ENCODE measurements at regions not wholly inside any gene's neighbourhood (a gene's known extent, or its start where the extent isn't known, plus 50 kb on each side); places are given as distances from the start of the nearest gene placed in this dataset.

DNA sequence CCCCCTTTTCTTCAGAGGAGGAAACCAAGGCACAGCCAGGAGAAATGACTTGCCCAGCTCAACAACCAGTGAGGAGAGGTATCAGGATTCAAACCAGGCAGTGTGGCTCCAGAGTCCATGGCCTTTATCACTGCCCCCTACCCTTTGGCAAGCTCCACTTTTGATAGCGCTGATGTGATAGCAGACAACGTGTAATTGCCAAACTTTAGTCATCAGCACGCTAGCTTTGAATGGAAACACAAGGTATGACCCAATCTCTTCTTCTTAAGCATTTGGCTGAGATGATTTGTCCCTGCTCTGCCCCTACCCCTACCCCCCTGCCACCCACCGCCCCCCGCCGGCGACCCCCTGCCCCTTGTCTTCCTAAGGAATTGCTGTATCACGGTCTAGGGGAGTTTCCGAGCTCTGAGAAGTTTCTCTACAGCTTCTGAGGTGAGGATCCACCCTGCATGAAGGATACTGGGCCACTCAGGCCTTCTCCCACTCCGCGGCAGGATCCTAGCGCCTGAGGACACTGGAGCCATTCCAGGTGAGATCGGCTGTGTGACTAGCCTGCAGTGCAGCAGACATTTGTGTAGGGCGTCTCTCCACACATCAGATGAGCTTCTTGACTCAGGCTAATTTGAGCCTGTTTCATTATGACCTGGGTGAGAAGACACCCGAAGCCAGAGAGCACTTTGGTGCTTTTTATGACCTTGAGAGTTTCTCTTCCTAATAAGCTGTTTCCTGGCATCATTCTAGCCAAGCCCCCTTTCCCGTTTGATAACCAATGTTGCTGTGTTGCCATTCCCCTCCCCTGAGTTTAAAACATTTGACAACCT lies 75.1 kb upstream of the MAP4K4 start:
- H3K9me3 ChIP-seq (ENCODE audit: severe bottlenecking) = no peaks in the 10 kb centered on the region
- no peaks in the 10 kb centered on the region for H3K27me3 ChIP-seq (ENCODE audit: insufficient read depth, low read depth, severe bottlenecking)
- H3K4me3 ChIP-seq (ENCODE audit: low read depth, low read length) = no peak overlapping the region
- DNase-seq = no peak
- no peaks in the 10 kb centered on the region for H3K36me3 ChIP-seq
- TF ChIP-seq, protein P1, sequence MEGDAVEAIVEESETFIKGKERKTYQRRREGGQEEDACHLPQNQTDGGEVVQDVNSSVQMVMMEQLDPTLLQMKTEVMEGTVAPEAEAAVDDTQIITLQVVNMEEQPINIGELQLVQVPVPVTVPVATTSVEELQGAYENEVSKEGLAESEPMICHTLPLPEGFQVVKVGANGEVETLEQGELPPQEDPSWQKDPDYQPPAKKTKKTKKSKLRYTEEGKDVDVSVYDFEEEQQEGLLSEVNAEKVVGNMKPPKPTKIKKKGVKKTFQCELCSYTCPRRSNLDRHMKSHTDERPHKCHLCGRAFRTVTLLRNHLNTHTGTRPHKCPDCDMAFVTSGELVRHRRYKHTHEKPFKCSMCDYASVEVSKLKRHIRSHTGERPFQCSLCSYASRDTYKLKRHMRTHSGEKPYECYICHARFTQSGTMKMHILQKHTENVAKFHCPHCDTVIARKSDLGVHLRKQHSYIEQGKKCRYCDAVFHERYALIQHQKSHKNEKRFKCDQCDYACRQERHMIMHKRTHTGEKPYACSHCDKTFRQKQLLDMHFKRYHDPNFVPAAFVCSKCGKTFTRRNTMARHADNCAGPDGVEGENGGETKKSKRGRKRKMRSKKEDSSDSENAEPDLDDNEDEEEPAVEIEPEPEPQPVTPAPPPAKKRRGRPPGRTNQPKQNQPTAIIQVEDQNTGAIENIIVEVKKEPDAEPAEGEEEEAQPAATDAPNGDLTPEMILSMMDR (IDR thresholded peaks at IDR 0.05; ENCODE audit: low read depth, low read length) = no peak
- no peak overlapping the region for H3K27ac ChIP-seq

- no peak for DNase-seq
- Histone ChIP-seq H3K9me3 (ENCODE audit: severe bottlenecking) (no peaks in the 10 kb centered on the region), H3K36me3 (no peaks in the 10 kb centered on the region), H3K4me3 (ENCODE audit: low read depth, low read length) (no peak overlapping the region), H3K27me3 (ENCODE audit: insufficient read depth, low read depth, severe bottlenecking) (no peaks in the 10 kb centered on the region), H3K27ac (no peak overlapping the region)
- TF ChIP-seq, protein P1 (IDR thresholded peaks at IDR 0.05; ENCODE audit: low read depth, low read length) = no peak
These were observed 78.3 kb upstream of the MAP4K4 start for GRCh38 chr2:101619191-101619591.

GRCh38 chr2:101617796-101618195 lies 79.7 kb upstream of the MAP4K4 start:
- Histone ChIP-seq H3K27ac (no peak overlapping the region), H3K36me3 (no peaks in the 10 kb centered on the region), H3K27me3 (ENCODE audit: insufficient read depth, low read depth, severe bottlenecking) (no peaks in the 10 kb centered on the region), H3K4me3 (ENCODE audit: low read depth, low read length) (no peak overlapping the region), H3K9me3 (ENCODE audit: severe bottlenecking) (no peaks in the 10 kb centered on the region)
- TF ChIP-seq, protein P1 (IDR thresholded peaks at IDR 0.05; ENCODE audit: low read depth, low read length) = no peak
- DNase-seq = no peak

DNA sequence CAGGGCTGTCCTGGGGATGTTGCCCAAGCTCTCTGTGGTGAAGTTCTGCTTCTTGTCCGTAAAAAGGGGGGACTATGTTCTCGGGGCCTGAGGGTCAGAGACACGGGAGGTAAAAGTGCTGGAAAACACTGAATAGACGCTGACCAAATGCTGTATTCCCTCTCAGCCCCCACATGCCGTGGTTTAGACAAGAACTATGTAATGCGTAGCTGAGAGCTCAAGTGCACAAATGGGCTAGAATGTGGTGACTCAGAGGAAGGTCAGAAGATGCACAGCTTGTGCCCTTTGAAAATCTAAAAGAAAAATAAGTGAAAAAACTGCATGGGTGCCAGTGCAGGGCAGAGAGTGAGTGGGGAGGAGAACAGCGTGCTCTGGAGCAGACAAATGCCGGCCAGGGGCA lies 80.3 kb upstream of the MAP4K4 start:
- Histone ChIP-seq H3K4me3 (ENCODE audit: low read depth, low read length) (no peak overlapping the region), H3K27ac (no peak overlapping the region), H3K9me3 (ENCODE audit: severe bottlenecking) (no peaks in the 10 kb centered on the region), H3K36me3 (no peaks in the 10 kb centered on the region), H3K27me3 (ENCODE audit: insufficient read depth, low read depth, severe bottlenecking) (no peaks in the 10 kb centered on the region)
- DNase-seq = no peak
- TF ChIP-seq, protein P1 (IDR thresholded peaks at IDR 0.05; ENCODE audit: low read depth, low read length) = no peak

GRCh38 chr2:101614127-101614759 lies 83.3 kb upstream of the MAP4K4 start:
- no peak overlapping the region for H3K27ac ChIP-seq
- DNase-seq = no peak
- H3K4me3 ChIP-seq (ENCODE audit: low read depth, low read length) = no peak overlapping the region
- no peaks in the 10 kb centered on the region for H3K9me3 ChIP-seq (ENCODE audit: severe bottlenecking)
- TF ChIP-seq, protein P1 (IDR thresholded peaks at IDR 0.05; ENCODE audit: low read depth, low read length) = no peak
- no peaks in the 10 kb centered on the region for H3K27me3 ChIP-seq (ENCODE audit: insufficient read depth, low read depth, severe bottlenecking)
- H3K36me3 ChIP-seq = no peaks in the 10 kb centered on the region
